H1 (cell line): ENCODE measurements at regions not wholly inside any gene's neighbourhood (a gene's known extent, or its start where the extent isn't known, plus 50 kb on each side); places are given as distances from the start of the nearest gene placed in this dataset.

Experiments
- CTCF ChIA-PET: fragments of 300-600 bp; sonication (Branson Sonifier 250); formaldehyde crosslinking; loops from one replicate; lab custom pipeline; 2021; ENCODE audit not compliant: partially characterized antibody; lab: Charles Lee
- POLR2A ChIA-PET: fragments of 300-600 bp; sonication (Branson Sonifier 250); formaldehyde crosslinking; loops from one replicate; lab custom pipeline; 2021; ENCODE audit warnings: inconsistent platforms; ENCODE audit not compliant: partially characterized antibody; lab: Charles Lee
- DNase-seq, 2 experiments: peaks; one replicate each; pipeline versions ENCODE4 v3.0.0 to v3.0.0-alpha.2; 2010 to 2022; ENCODE audit warnings: low spot score in 2 of 2, low read depth in 1 of 2, mixed read lengths in 1 of 2
- FAIRE-seq: peaks from 2 replicates; lab custom pipeline; 2011; peaks lifted over from hg19 to GRCh38; lab: Jason Lieb, UNC
- H2AFZ ChIP-seq: 2 replicates; pipeline ENCODE4 v1.8.1; 2012; ENCODE audit warnings: low read length, inconsistent platforms
- H2AK5ac ChIP-seq: 2 replicates; pipeline ENCODE4 v1.6.1; 2013; ENCODE audit warnings: low read depth, low read length
- H2BK120ac ChIP-seq: replicated peaks from 2 replicates; pipeline ENCODE3; 2013; ENCODE audit warnings: low read depth, low read length, inconsistent platforms
- H2BK12ac ChIP-seq: 2 replicates; pipeline ENCODE4 v1.6.1; 2013; ENCODE audit warnings: low read depth, low read length
- H2BK15ac ChIP-seq: 2 replicates; pipeline ENCODE4 v1.6.1; 2013; ENCODE audit warnings: low read length
- H2BK20ac ChIP-seq: 2 replicates; pipeline ENCODE4 v1.6.1; 2013; ENCODE audit warnings: low read length
- H2BK5ac ChIP-seq: 2 replicates; pipeline ENCODE4 v1.6.1; 2013; ENCODE audit warnings: low read depth, low read length
- H3K14ac ChIP-seq: 2 replicates; pipeline ENCODE4 v1.6.1; 2013; ENCODE audit warnings: inconsistent platforms; ENCODE audit not compliant: insufficient read length
- H3K18ac ChIP-seq: 2 replicates; pipeline ENCODE4 v1.6.1; 2013; ENCODE audit warnings: low read length; ENCODE audit errors: extremely low read depth
- H3K23ac ChIP-seq: 2 replicates; pipeline ENCODE4 v1.6.1; 2013; ENCODE audit warnings: inconsistent platforms; ENCODE audit not compliant: insufficient read length
- H3K23me2 ChIP-seq: 2 replicates; pipeline ENCODE4 v1.6.1; 2013; ENCODE audit warnings: low read depth, low read length
- H3K27ac ChIP-seq: 2 replicates; pipeline ENCODE4 v1.6.1; 2011; ENCODE audit warnings: low read depth, low read length, inconsistent platforms
- H3K27me3 ChIP-seq, 4 experiments: replicated peaks in 1 of 4; 1 replicate in 1 of 4; 2 replicates in 3 of 4; pipeline versions ENCODE4 v1.6.1 to v1.8.1; 2011 to 2013; ENCODE audit warnings: low read length in 3 of 4, mild to moderate bottlenecking in 3 of 4, inconsistent platforms in 2 of 4, mixed read lengths in 2 of 4, moderate library complexity in 1 of 4; ENCODE audit not compliant: control insufficient read depth in 3 of 4, insufficient read depth in 3 of 4; ENCODE audit errors: extremely low read depth in 1 of 4
- H3K36me3 ChIP-seq, 4 experiments: 2 replicates each; pipeline versions ENCODE4 v1.6.1 to v1.8.1; 2011 to 2013; ENCODE audit warnings: mild to moderate bottlenecking in 4 of 4, low read length in 3 of 4, moderate library complexity in 2 of 4, control low read depth in 1 of 4, inconsistent platforms in 1 of 4; ENCODE audit not compliant: insufficient read depth in 4 of 4, control insufficient read depth in 2 of 4
- H3K4ac ChIP-seq: replicated peaks from 2 replicates; pipeline ENCODE3; 2013; ENCODE audit warnings: low read length, low read depth, mixed read lengths, inconsistent platforms; ENCODE audit not compliant: insufficient read length
- H3K4me1 ChIP-seq, 4 experiments: replicated peaks in 1 of 4; 1 replicate in 1 of 4; 2 replicates in 3 of 4; pipeline versions ENCODE4 v1.6.1 to v1.8.1; 2011 to 2013; ENCODE audit warnings: low read length in 3 of 4, inconsistent platforms in 2 of 4, mixed read lengths in 1 of 4; ENCODE audit not compliant: insufficient read depth in 4 of 4, control insufficient read depth in 3 of 4
- H3K4me2 ChIP-seq, 2 experiments: 2 replicates each; pipeline versions ENCODE4 v1.6.1 to v1.8.1; 2011 to 2013; ENCODE audit warnings: low read depth in 2 of 2, low read length in 2 of 2, control low read depth in 1 of 2, inconsistent platforms in 1 of 2, mild to moderate bottlenecking in 1 of 2; ENCODE audit not compliant: insufficient read depth in 1 of 2
- H3K4me3 ChIP-seq, 4 experiments: fragments of 200-600, 300-600 bp in 1 of 4; sonication (generic), shearing (Covaris generic), sonication (Bioruptor Twin) in 1 of 4; 2 replicates each; pipeline versions ENCODE4 v1.5.1 to v1.8.1; 2011 to 2016; ENCODE audit warnings: low read length in 4 of 4, low read depth in 3 of 4, control low read depth in 2 of 4, inconsistent platforms in 2 of 4, mild to moderate bottlenecking in 2 of 4, mixed read lengths in 1 of 4, moderate library complexity in 1 of 4; ENCODE audit not compliant: insufficient read depth in 2 of 4; ENCODE audit errors: extremely low read depth in 1 of 4
- H3K56ac ChIP-seq: replicated peaks from 2 replicates; pipeline ENCODE3; 2013; ENCODE audit warnings: low read depth, mild to moderate bottlenecking, mixed read lengths, low read length, inconsistent platforms; ENCODE audit not compliant: insufficient read length
- H3K79me1 ChIP-seq: 2 replicates; pipeline ENCODE4 v1.6.1; 2013; ENCODE audit warnings: low read depth, low read length, control low read depth
- H3K79me2 ChIP-seq, 2 experiments: 2 replicates each; pipeline versions ENCODE4 v1.6.1 to v1.8.1; 2012 to 2013; ENCODE audit warnings: low read length in 2 of 2, mild to moderate bottlenecking in 2 of 2, inconsistent platforms in 1 of 2; ENCODE audit not compliant: insufficient read depth in 2 of 2, control insufficient read depth in 1 of 2
- H3K9ac ChIP-seq, 4 experiments: replicated peaks in 1 of 4; 1 replicate in 1 of 4; 2 replicates in 3 of 4; pipeline versions ENCODE4 v1.6.1 to v1.8.1; 2011 to 2013; ENCODE audit warnings: low read depth in 3 of 4, low read length in 3 of 4, control low read depth in 2 of 4, mild to moderate bottlenecking in 2 of 4, moderate library complexity in 2 of 4, inconsistent platforms in 1 of 4; ENCODE audit errors: extremely low read depth in 1 of 4
- H3K9me3 ChIP-seq, 2 experiments: 2 replicates each; pipeline versions ENCODE4 v1.6.1 to v1.8.1; 2012 to 2013; ENCODE audit warnings: mild to moderate bottlenecking in 2 of 2, moderate library complexity in 2 of 2, control low read depth in 1 of 2, inconsistent platforms in 1 of 2, low read depth in 1 of 2, low read length in 1 of 2, mixed read lengths in 1 of 2; ENCODE audit not compliant: insufficient read depth in 2 of 2
- H4K20me1 ChIP-seq, 2 experiments: replicated peaks in 1 of 2; 2 replicates each; pipeline versions ENCODE3 to v1.8.1; 2011 to 2013; ENCODE audit warnings: inconsistent platforms in 2 of 2, low read length in 2 of 2, mild to moderate bottlenecking in 1 of 2; ENCODE audit not compliant: insufficient read depth in 2 of 2, control insufficient read depth in 1 of 2
- H4K5ac ChIP-seq: 2 replicates; pipeline ENCODE4 v1.6.1; 2013; ENCODE audit warnings: low read length, low read depth, mixed read lengths, inconsistent platforms; ENCODE audit not compliant: insufficient read length
- H4K8ac ChIP-seq: 2 replicates; pipeline ENCODE4 v1.8.0; 2013; ENCODE audit warnings: mild to moderate bottlenecking, moderate library complexity, low read length, inconsistent platforms; ENCODE audit not compliant: insufficient read depth; ENCODE audit errors: extremely low read depth
- H4K91ac ChIP-seq: replicated peaks from 2 replicates; pipeline ENCODE3; 2013; ENCODE audit warnings: low read length, mixed read lengths, inconsistent platforms; ENCODE audit not compliant: insufficient read length
- BRCA1 ChIP-seq: IDR thresholded peaks from 2 replicates; pipeline ENCODE4 v1.6.1; 2012; ENCODE audit warnings: low read depth, low read length, improper control_type of control experiment
- GABPA ChIP-seq: IDR thresholded peaks from 2 replicates; pipeline ENCODE4 v1.6.1; 2011; ENCODE audit warnings: mild to moderate bottlenecking, low read length, moderate library complexity, borderline replicate concordance; ENCODE audit not compliant: insufficient read depth
- TBP ChIP-seq: IDR thresholded peaks from 2 replicates; pipeline ENCODE4 v1.6.1; 2011; ENCODE audit warnings: low read depth, low read length, improper control_type of control experiment
- YY1 ChIP-seq: IDR thresholded peaks from 2 replicates; pipeline ENCODE4 v1.6.1; 2011; ENCODE audit warnings: low read depth, mild to moderate bottlenecking, low read length
- WGBS, 2 experiments: shearing (Covaris generic) in 1 of 2; methylation state at CpG; one replicate each; pipeline versions ENCODE4 v1.1.6 to v1.1.7; 2013 to 2015; ENCODE audit warnings: low lambda C conversion rate in 2 of 2, mixed read lengths in 2 of 2, inconsistent platforms in 1 of 2, low coverage in 1 of 2, missing lambda C conversion rate in 1 of 2; ENCODE audit not compliant: insufficient replicate concordance in 2 of 2, insufficient coverage in 1 of 2, insufficient read length in 1 of 2; ENCODE audit errors: extremely low coverage in 1 of 2, missing lambda C conversion rate in 1 of 2; 5-methylcytosine and 5-hydroxymethylcytosine counted together

GRCh38 chr1:214214851-214215250 lies 66.1 kb upstream of the SMYD2 start:
- Histone ChIP-seq H2BK12ac (no peak overlapping the region), H3K4me1 (peaks cover 0 to 4% (median 2%) of the 10 kb centered on the region in 4 experiments; a peak in 5 of 7 replicates), H3K9ac (no peak overlapping the region), H3K14ac (no peak overlapping the region), H2AK5ac (no peak overlapping the region), H3K79me2 (no peaks in the 10 kb centered on the region), H3K56ac (no peak overlapping the region), H3K18ac (no peak overlapping the region), H3K79me1 (no peaks in the 10 kb centered on the region), H3K4me2 (0 out of 4 replicates have a peak overlapping the region, but pooled peaks of 1 of the 2 experiments have one; percentile 8), H3K9me3 (no peaks in the 10 kb centered on the region), H4K5ac (no peak overlapping the region), H2BK20ac (no peak overlapping the region), H2AFZ (no peak overlapping the region), H3K27ac (no peak overlapping the region), H4K8ac (no peak overlapping the region), H2BK5ac (no peak overlapping the region), H3K4ac (no peak overlapping the region), H2BK120ac (no peak overlapping the region), H3K4me3 (peak overlapping the region in 1 of 4 experiments; percentile 52; a peak in 1 of 8 replicates), H3K27me3 (no peaks in the 10 kb centered on the region), H3K23ac (no peak overlapping the region), H4K20me1 (no peaks in the 10 kb centered on the region), H2BK15ac (no peak overlapping the region), H4K91ac (no peak overlapping the region), H3K23me2 (no peaks in the 10 kb centered on the region), H3K36me3 (no peaks in the 10 kb centered on the region)
- ChIA-PET POLR2A (interaction anchor here (1.0 to 1.2 kb wide), 2 partner anchors 115 to 389 kb away, joined by 3 to 4 read pairs; no protein-coding TSS in a partner anchor), CTCF (interaction anchor here (0.6 to 15.2 kb wide), 53 partner anchors 9 to 1104 kb away, joined by 3 to 541 read pairs (median 4); no protein-coding TSS in a partner anchor)
- WGBS, 2 experiments = 77% methylated on average over 1 of the region's 1 CpG; no CpG with 5 or more reads in 1 of the 2 experiments
- no peak for DNase-seq
- FAIRE-seq = no peak
- TF ChIP-seq GABPA (no peak), BRCA1 (no peak), YY1 (no peak), TBP (no peak)
